Activated CD4-positive, CD25-positive, alpha-beta regulatory T cell treated with anti-CD3 and anti-CD28 coated beads, Interleukin-2, amount 50 U/mL, for 24 hours (primary cell): ENCODE measurements at regions not wholly inside any gene's neighbourhood (a gene's known extent, or its start where the extent isn't known, plus 50 kb on each side); places are given as distances from the start of the nearest gene placed in this dataset.

Experiments used
- ATAC-seq, 2 donors: fragments of 150-1000 bp; cut with Tn5 transposase; one replicate each; pipeline ENCODE4 v1.10.0; 2021; ENCODE audit warnings: mild to moderate bottlenecking in 1 of 2, moderate library complexity in 1 of 2

GRCh38 chr7:155874411-155874810 lies 62.1 kb upstream of the SHH start:
- no peak for ATAC-seq

- ATAC-seq, result no peak
Measured at GRCh38 chr7:155874010-155874409, 61.7 kb upstream of the SHH start.

- no peak for ATAC-seq
Measured at GRCh38 chr7:155872678-155873369, 60.6 kb upstream of the SHH start.

GRCh38 chr7:155871211-155871610 lies 58.9 kb upstream of the SHH start:
- no peak for ATAC-seq

- ATAC-seq, result no peak
Measured at GRCh38 chr7:155870334-155871180, 58.3 kb upstream of the SHH start.

GRCh38 chr7:155869784-155870076 lies 57.5 kb upstream of the SHH start:
- ATAC-seq, result no peak

- ATAC-seq, result no peak
Measured at GRCh38 chr7:155868955-155869783, 56.9 kb upstream of the SHH start.

- ATAC-seq, result no peak
Measured at GRCh38 chr7:155867734-155868400, 55.6 kb upstream of the SHH start.

- ATAC-seq, result no peak
Measured at GRCh38 chr7:155867280-155867679, 55.0 kb upstream of the SHH start.

GRCh38 chr7:155865830-155866525 lies 53.7 kb upstream of the SHH start:
- no peak for ATAC-seq

GRCh38 chr7:155864991-155865690 lies 52.9 kb upstream of the SHH start:
- ATAC-seq, result no peak

GRCh38 chr7:155864271-155864985 lies 52.2 kb upstream of the SHH start:
- ATAC-seq, result no peak

- no peak for ATAC-seq
Measured at GRCh38 chr7:155863721-155864151, 51.5 kb upstream of the SHH start.

- no peak for ATAC-seq
Measured at GRCh38 chr7:155862123-155862892, 50.0 kb upstream of the SHH start.
